ENCODE measurements at regions not wholly inside any gene's neighbourhood (a gene's known extent, or its start where the extent isn't known, plus 50 kb on each side); places are given as distances from the start of the nearest gene placed in this dataset.
A peak's percentile ranks its signal among the peaks of the same experiment; 100 is the strongest.

GRCh38 chr3:189042832-189043231, 128.9 kb upstream of the TPRG1 start:
- WGBS, 2 donors = 88 to 93% methylated on average over 4 of the region's 4 CpGs
- no peaks in the 10 kb centered on the region for H3K9me3 ChIP-seq
- TF ChIP-seq POLR2A (IDR thresholded peaks at IDR 0.05) = no peak
- TF ChIP-seq CTCF (IDR thresholded peaks at IDR 0.05) = no peak
- no peaks in the 10 kb centered on the region for H3K36me3 ChIP-seq
- no peak for DNase-seq
- intact Hi-C loops (cut with DNase I) = no loop called here
- no peak overlapping the region for H3K27ac ChIP-seq
- H3K4me3 ChIP-seq = no peak overlapping the region
- H3K4me1 ChIP-seq = no peaks in the 10 kb centered on the region
- H3K27me3 ChIP-seq = no peaks in the 10 kb centered on the region

- intact Hi-C loops (cut with DNase I) = no loop called here
- WGBS, 2 donors = 69 to 78% methylated on average over 4 to 5 of the region's 7 CpGs
- peaks cover 0 to 8% (median 0%) of the 10 kb centered on the region in 3 donors for H3K4me1 ChIP-seq
Observed at GRCh38 chr3:189049458-189050236, 122.1 kb upstream of the TPRG1 start.

GRCh38 chr3:189053322-189053721, 118.4 kb upstream of the TPRG1 start:
- H3K27me3 ChIP-seq = no peaks in the 10 kb centered on the region
- peaks cover 0 to 8% (median 0%) of the 10 kb centered on the region in 3 donors for H3K4me1 ChIP-seq
- H3K4me3 ChIP-seq = no peak overlapping the region
- DNase-seq = no peak
- H3K9me3 ChIP-seq = no peaks in the 10 kb centered on the region
- H3K36me3 ChIP-seq = no peaks in the 10 kb centered on the region
- H3K27ac ChIP-seq = no peak overlapping the region
- intact Hi-C loops (cut with DNase I) = no loop called here
- TF ChIP-seq POLR2A (IDR thresholded peaks at IDR 0.05) (no peak), CTCF (IDR thresholded peaks at IDR 0.05) (no peak)
- WGBS, 2 donors = 79 to 81% methylated on average over 5 of the region's 5 CpGs

More at GRCh38 chr3:189049458-189050236, 122.1 kb upstream of the TPRG1 start:
- no peak for TF ChIP-seq POLR2A (IDR thresholded peaks at IDR 0.05)
- TF ChIP-seq CTCF (IDR thresholded peaks at IDR 0.05) = peak in 1 of 6 experiments; percentile 12
- Histone ChIP-seq H3K27me3 (no peaks in the 10 kb centered on the region), H3K9me3 (no peaks in the 10 kb centered on the region), H3K27ac (no peak overlapping the region), H3K36me3 (no peaks in the 10 kb centered on the region), H3K4me3 (no peak overlapping the region)
- no peak for DNase-seq

- no peaks in the 10 kb centered on the region for H3K36me3 ChIP-seq
- intact Hi-C loops (cut with DNase I) = no loop called here
- H3K27ac ChIP-seq = no peak overlapping the region
- WGBS, 2 donors = 65 to 69% methylated on average over 2 to 3 of the region's 3 CpGs
- DNase-seq = no peak
- no peak for TF ChIP-seq POLR2A (IDR thresholded peaks at IDR 0.05)
- TF ChIP-seq CTCF (IDR thresholded peaks at IDR 0.05) = no peak
- H3K4me3 ChIP-seq = no peak overlapping the region
- no peaks in the 10 kb centered on the region for H3K4me1 ChIP-seq
- H3K27me3 ChIP-seq = no peaks in the 10 kb centered on the region
- H3K9me3 ChIP-seq = no peaks in the 10 kb centered on the region
Observed at GRCh38 chr3:189056646-189057335, 115.0 kb upstream of the TPRG1 start.

GRCh38 chr3:189057369-189057768, 114.4 kb upstream of the TPRG1 start:
- no peak for DNase-seq
- intact Hi-C loops (cut with DNase I) = no loop called here
- TF ChIP-seq POLR2A (IDR thresholded peaks at IDR 0.05) = no peak
- TF ChIP-seq CTCF (IDR thresholded peaks at IDR 0.05) = no peak
- Histone ChIP-seq H3K27me3 (no peaks in the 10 kb centered on the region), H3K27ac (no peak overlapping the region), H3K36me3 (no peaks in the 10 kb centered on the region), H3K9me3 (no peaks in the 10 kb centered on the region), H3K4me1 (no peaks in the 10 kb centered on the region), H3K4me3 (no peak overlapping the region)
- 82 to 88% methylated on average over 1 of the region's 1 CpG for WGBS, 2 donors
